Ovary (tissue), 7 donors: ENCODE measurements at regions not wholly inside any gene's neighbourhood (a gene's known extent, or its start where the extent isn't known, plus 50 kb on each side); places are given as distances from the start of the nearest gene placed in this dataset.
"Not testable (repeated sequence)": the region's sequence is repeated elsewhere in the genome, so short reads cannot be mapped to it uniquely, and the experiment has no call there.

Source experiments
- DNase-seq, 5 donors: peaks; one replicate each; pipeline ENCODE4 v3.0.0-alpha.2; 2019 to 2020
- H3K27ac ChIP-seq, 2 donors: fragments of 200-600 bp; one replicate each; pipeline versions ENCODE4 v1.5.1 to v1.8.0; 2019 to 2022
- H3K27me3 ChIP-seq: fragments of 200-600 bp; one replicate; pipeline ENCODE4 v1.8.0; 2022
- H3K36me3 ChIP-seq: fragments of 200-600 bp; sonication (generic); one replicate; pipeline ENCODE4 v1.5.1; 2019
- H3K4me1 ChIP-seq: one replicate; pipeline ENCODE4 v1.8.1; 2013; ENCODE audit warnings: mild to moderate bottlenecking, moderate library complexity; ENCODE audit not compliant: insufficient read depth
- H3K4me3 ChIP-seq: fragments of 200-600 bp; sonication (generic); one replicate; pipeline ENCODE4 v1.5.1; 2017
- H3K9me3 ChIP-seq, 2 donors: fragments of 200-600 bp in 1 of 2; sonication (generic) in 1 of 2; one replicate each; pipeline versions ENCODE4 v1.5.1 to v1.8.1; 2013 to 2019; ENCODE audit warnings: mild to moderate bottlenecking in 1 of 2, moderate library complexity in 1 of 2
- EP300 ChIP-seq: sonication (generic); formaldehyde crosslinking; IDR thresholded peaks from one replicate; pipeline ENCODE4 v1.6.1; 2017; ENCODE audit warnings: antibody characterized with exemption
- POLR2A ChIP-seq: fragments of 450-650 bp; IDR thresholded peaks from one replicate; pipeline ENCODE4 v1.6.1; 2017; ENCODE audit warnings: antibody characterized with exemption, mild to moderate bottlenecking, moderate library complexity
- WGBS, 3 donors: extraction: QIAGEN DNeasy Blood & Tissue Kit in 1 of 3; methylation state at CpG; one replicate each; pipeline versions ENCODE4 v1.1.5 to v1.1.7; 2013 to 2017; 5-methylcytosine and 5-hydroxymethylcytosine counted together
- intact Hi-C, 4 donors: fragments of 100-400 bp; cut with DNase I; formaldehyde crosslinking; loops; one replicate each; pipeline versions ENCODE4 v1.11.0 to v1.15.1; 2022 to 2023
- TF ChIP-seq, protein P1 (sequence below), 3 donors: fragments of 450-650 bp in 2 of 3; fragments of 200-600 bp in 1 of 3; IDR thresholded peaks; one replicate each; pipeline versions ENCODE4 v1.5.1 to v1.8.0; 2016 to 2022; ENCODE audit warnings: antibody characterized with exemption in 3 of 3, mild to moderate bottlenecking in 1 of 3
- donor health status: DM: no; HTN: no; CAD: no; lungs with moderate emphysema.
- donor health status: DM: no; HTN: no; CAD: no.
- donor health status: Bipolar disorder and iron deficiency.
- donor health status: DM: no; HTN: no; CAD: no.
- donor health status: DM: yes; HTN: yes; CAD: no.

DNA sequence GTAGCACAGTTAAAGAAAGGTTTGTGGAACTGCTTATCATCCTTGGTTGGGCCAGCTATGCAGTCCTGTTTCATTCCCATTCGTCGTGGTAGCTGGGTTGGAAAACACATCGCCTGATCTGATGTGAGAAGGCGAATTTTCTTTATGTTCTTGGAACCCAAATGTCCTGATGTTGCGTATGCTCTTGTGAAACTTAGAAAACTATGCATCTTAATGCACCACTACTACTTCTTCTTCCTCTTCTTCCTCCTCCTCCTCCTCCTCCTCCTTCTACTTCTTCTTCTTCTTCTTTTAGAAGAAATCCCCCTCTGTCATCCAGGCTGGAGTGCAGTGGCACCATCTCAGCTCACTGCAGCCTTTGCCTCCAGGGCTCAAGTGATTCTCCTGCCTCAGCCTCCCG, 381.6 kb downstream of the UTRN start:
- Histone ChIP-seq H3K27ac (no peak overlapping the region), H3K36me3 (no peaks in the 10 kb centered on the region), H3K27me3 (no peaks in the 10 kb centered on the region), H3K4me1 (no peaks in the 10 kb centered on the region), H3K4me3 (no peak overlapping the region), H3K9me3 (no peaks in the 10 kb centered on the region)
- WGBS, 3 donors, result 92 to 97% (median 96%) methylated on average over 6 of the region's 6 CpGs
- intact Hi-C loops, result no loop called here
- no peak for DNase-seq
- TF ChIP-seq POLR2A (no peak), EP300 (no peak)
- TF ChIP-seq, protein P1, sequence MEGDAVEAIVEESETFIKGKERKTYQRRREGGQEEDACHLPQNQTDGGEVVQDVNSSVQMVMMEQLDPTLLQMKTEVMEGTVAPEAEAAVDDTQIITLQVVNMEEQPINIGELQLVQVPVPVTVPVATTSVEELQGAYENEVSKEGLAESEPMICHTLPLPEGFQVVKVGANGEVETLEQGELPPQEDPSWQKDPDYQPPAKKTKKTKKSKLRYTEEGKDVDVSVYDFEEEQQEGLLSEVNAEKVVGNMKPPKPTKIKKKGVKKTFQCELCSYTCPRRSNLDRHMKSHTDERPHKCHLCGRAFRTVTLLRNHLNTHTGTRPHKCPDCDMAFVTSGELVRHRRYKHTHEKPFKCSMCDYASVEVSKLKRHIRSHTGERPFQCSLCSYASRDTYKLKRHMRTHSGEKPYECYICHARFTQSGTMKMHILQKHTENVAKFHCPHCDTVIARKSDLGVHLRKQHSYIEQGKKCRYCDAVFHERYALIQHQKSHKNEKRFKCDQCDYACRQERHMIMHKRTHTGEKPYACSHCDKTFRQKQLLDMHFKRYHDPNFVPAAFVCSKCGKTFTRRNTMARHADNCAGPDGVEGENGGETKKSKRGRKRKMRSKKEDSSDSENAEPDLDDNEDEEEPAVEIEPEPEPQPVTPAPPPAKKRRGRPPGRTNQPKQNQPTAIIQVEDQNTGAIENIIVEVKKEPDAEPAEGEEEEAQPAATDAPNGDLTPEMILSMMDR (IDR thresholded peaks at IDR 0.05), result no peak

DNA sequence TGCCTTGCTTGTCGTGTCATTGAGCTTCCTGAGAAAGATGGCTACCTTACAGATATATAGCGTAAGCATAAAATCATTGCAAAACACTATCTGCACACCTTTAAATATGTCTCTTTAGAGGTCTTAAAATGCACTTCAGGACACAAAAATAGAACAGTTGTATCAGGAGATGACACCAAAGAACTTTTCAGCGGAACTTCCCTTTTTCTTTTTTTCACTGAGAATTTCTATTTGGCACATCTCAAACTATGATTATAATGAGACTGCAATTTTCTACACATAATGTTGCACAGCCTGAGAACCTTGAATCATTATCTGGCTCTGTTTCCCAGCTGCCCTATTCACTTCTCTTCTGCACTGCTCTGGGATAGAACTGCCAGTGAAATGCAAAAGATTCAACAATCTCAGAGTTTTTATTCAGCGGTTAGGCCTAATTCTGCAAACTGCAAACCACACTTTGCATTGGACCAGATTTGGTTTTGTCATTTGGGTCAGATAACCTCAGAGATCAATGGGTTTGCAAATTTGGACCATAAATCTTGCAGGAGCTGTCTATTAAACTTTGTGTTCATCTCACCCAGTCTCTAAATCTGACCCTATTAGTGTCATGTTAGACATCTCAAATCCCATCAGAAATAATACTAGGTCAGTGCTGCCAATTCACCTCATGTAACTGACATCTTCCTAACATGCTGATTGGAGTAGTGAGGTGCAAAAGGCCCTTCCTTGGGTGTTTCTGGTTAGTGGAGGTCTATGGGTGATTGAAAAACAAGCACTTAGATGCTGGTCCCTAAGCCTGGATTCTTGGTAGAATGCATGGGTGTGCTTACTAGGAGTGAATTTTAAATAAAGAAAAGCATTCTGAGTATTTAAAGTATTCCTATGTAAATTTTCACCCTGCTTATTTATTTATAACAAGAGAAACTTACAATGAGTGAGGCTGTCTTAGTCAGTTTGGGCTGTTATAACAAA, 382.7 kb downstream of the UTRN start:
- intact Hi-C loops, result no loop called here
- H3K4me1 ChIP-seq, result no peaks in the 10 kb centered on the region
- no peak for TF ChIP-seq POLR2A
- TF ChIP-seq, protein P1 (IDR thresholded peaks at IDR 0.05), result no peak
- TF ChIP-seq EP300, result no peak
- DNase-seq, result no peak
- no peaks in the 10 kb centered on the region for H3K36me3 ChIP-seq
- H3K9me3 ChIP-seq, result peaks cover 0 to 3% of the 10 kb centered on the region in 2 donors
- 83 to 96% (median 95%) methylated on average over 4 of the region's 4 CpGs for WGBS, 3 donors
- no peak overlapping the region for H3K27ac ChIP-seq
- no peak overlapping the region for H3K4me3 ChIP-seq
- no peaks in the 10 kb centered on the region for H3K27me3 ChIP-seq

DNA sequence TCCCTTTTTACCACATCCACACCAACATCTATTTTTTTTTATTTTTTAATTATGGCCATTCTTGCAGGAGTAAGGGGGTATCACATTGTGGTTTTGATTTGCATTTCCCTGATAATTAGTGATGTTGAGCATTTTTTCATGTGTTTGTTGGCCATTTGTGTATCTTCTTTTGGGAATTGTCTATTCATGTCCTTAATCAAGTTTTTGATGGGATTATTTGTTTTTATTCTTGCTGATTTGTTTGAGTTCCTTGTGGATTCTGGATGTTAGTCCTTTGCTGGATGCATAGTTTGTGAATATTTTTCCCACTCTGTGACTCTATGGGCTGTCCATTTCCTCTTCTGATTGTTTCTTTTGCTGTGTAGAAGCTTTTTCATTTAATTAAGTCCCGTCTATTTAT, 385.1 kb downstream of the UTRN start:
- H3K9me3 ChIP-seq, H3K4me1 ChIP-seq, intact Hi-C loops, H3K27ac ChIP-seq, H3K4me3 ChIP-seq, H3K27me3 ChIP-seq, H3K36me3 ChIP-seq, DNase-seq: not testable (repeated sequence)
- 94 to 98% (median 97%) methylated on average over 1 of the region's 1 CpG for WGBS, 3 donors

DNA sequence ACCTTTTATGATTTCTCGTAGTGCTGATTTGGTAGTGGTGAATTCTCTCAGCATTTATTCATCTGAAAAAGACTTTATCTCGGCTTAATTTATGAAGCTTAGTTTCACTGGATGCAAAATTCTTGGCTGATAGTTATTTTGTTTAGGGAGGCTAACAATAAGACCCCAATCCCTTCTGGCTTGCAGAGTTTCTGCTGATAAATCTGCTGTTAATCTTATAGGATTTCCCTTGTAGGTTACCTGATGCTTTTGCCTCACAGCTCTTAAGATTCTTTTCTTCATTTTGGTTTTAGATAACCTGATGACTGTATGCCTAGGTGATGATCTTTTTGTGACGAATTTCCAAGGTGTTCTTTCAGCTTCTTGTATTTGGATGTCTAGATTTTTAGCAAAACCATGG, 388.7 kb downstream of the UTRN start:
- no peak for DNase-seq
- Histone ChIP-seq H3K36me3 (no peaks in the 10 kb centered on the region), H3K27ac (no peak overlapping the region), H3K4me1 (no peaks in the 10 kb centered on the region), H3K4me3 (no peak overlapping the region), H3K9me3 (peaks cover 0 to 3% of the 10 kb centered on the region in 2 donors), H3K27me3 (no peaks in the 10 kb centered on the region)
- intact Hi-C loops, result no loop called here
- TF ChIP-seq POLR2A (no peak), EP300 (no peak)
- TF ChIP-seq, protein P1 (IDR thresholded peaks at IDR 0.05), result no peak
- WGBS, 3 donors, result 97 to 100% (median 98%) methylated on average over 3 of the region's 3 CpGs

DNA sequence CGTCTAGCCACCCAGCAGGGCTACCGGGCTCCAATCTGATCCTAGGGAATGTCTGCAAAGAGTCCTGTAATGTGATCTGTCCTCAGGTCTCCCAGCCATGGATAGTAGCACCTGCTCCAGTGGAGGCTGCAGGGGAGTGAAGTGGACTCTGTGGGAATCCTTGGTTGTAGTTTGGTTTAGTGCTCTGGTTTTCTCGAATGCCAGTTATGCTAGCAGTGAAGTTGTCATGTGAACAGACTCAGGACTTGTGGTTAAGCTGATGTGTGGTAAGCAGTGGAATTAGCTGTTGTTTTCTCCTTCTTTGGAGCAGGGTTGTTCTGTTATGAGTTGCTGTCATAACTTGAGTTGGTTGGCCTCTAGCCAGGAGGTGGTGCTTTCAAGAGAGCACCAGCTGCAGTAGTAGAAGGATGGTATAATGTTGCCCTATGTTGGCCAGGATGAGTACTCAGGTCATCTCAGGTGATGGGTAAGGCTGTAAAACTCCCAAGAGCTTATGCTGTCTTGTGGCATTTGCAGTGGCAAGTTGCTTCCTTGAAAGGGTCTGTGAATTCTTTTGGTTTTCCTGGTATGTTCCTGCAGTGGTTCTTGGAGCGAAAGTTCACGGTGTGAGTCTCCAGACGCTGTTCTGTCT, 390.2 kb downstream of the UTRN start:
- peak in 1 of 5 donors; percentile 24 for DNase-seq

DNA sequence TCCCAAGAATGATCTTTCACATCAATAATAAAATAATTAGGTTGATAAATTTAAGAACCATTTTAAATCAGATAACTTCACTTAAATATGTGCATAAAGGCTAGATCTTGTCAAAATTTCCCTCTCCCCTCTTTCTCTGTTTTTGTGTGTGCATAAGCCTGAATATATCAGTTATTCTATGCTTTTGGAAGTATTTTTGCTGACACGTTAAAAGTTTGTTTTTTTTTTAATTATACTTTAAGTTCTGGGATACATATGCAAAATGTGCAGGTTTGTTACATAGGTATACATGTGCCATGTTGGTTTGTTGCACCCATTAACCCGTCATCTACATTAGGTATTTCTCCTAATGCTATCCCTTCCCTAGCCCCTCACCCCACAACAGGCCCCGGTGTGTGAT, 391.2 kb downstream of the UTRN start:
- DNase-seq, intact Hi-C loops: not testable (repeated sequence)
- WGBS, 3 donors, result 90 to 96% (median 92%) methylated on average over 3 of the region's 3 CpGs

More for the DNA sequence above, 390.2 kb downstream of the UTRN start:
- TF ChIP-seq EP300 (no peak), POLR2A (no peak)
- TF ChIP-seq, protein P1 (IDR thresholded peaks at IDR 0.05), result no peak
- no peak overlapping the region for H3K4me3 ChIP-seq
- peaks cover 1% of the 10 kb centered on the region for H3K4me1 ChIP-seq
- intact Hi-C loops, result no loop called here
- no peaks in the 10 kb centered on the region for H3K27me3 ChIP-seq
- H3K27ac ChIP-seq, result no peak overlapping the region
- no peaks in the 10 kb centered on the region for H3K36me3 ChIP-seq
- 80 to 86% (median 83%) methylated on average over 6 of the region's 6 CpGs for WGBS, 3 donors
- peaks cover 0 to 3% of the 10 kb centered on the region in 2 donors for H3K9me3 ChIP-seq

DNA sequence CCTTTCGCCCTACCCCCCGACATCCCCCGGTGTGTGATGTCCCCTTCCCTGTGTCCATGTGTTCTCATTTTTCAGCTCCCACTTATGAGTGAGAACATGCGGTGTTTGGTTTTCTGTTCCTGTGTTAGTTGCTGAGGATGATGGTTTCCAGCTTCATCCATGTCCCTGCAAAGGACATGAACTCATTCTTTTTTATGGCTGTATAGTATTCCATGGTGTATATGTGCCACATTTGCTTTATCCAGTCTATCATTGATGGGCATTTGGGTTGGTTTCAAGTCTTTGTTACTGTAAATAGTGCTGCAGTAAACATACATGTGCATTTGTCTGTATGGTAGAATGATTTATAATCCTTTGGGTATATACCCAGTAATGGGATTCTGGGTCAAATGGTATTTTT, 392.1 kb downstream of the UTRN start:
- H3K27ac ChIP-seq, H3K4me1 ChIP-seq, H3K4me3 ChIP-seq, H3K36me3 ChIP-seq, intact Hi-C loops, DNase-seq, H3K9me3 ChIP-seq, H3K27me3 ChIP-seq: not testable (repeated sequence)
- 94 to 99% (median 99%) methylated on average over 4 of the region's 4 CpGs for WGBS, 3 donors

More for the DNA sequence above, 391.2 kb downstream of the UTRN start:
- H3K9me3 ChIP-seq, H3K4me1 ChIP-seq, H3K36me3 ChIP-seq, H3K27me3 ChIP-seq, H3K27ac ChIP-seq, H3K4me3 ChIP-seq: not testable (repeated sequence)
